HL-60 (cell line): ENCODE measurements at regions not wholly inside any gene's neighbourhood (a gene's known extent, or its start where the extent isn't known, plus 50 kb on each side); places are given as distances from the start of the nearest gene placed in this dataset.

Experiments used
- DNase-seq, 2 experiments: peaks; one replicate each; pipeline ENCODE4 v3.0.0-alpha.2; 2010 to 2020; ENCODE audit warnings: low read depth in 1 of 2, low spot score in 1 of 2
- H3K27ac ChIP-seq: fragments of 250-450 bp; sonication (Bioruptor Pico); replicated peaks from 2 replicates; pipeline ENCODE4 v1.5.1; 2020; ENCODE audit warnings: mild to moderate bottlenecking, moderate library complexity
- H3K27me3 ChIP-seq: fragments of 250-450 bp; sonication (Bioruptor Pico); 2 replicates; pipeline ENCODE4 v1.5.1; 2021; ENCODE audit warnings: mild to moderate bottlenecking, moderate library complexity; ENCODE audit not compliant: insufficient read depth, poor library complexity, severe bottlenecking
- H3K4me3 ChIP-seq: replicated peaks from 2 replicates; pipeline ENCODE4 v1.5.1; 2011; ENCODE audit warnings: mild to moderate bottlenecking, control low read depth, low read length; ENCODE audit not compliant: insufficient read depth
- CTCF ChIP-seq: IDR thresholded peaks from one replicate; pipeline ENCODE4 v1.5.1; 2011; ENCODE audit warnings: low read length, control low read depth, inconsistent platforms; ENCODE audit not compliant: insufficient read depth
- GABPA ChIP-seq: IDR thresholded peaks from 2 replicates; pipeline ENCODE4 v1.6.1; 2012; ENCODE audit warnings: low read depth
- POLR2AphosphoS5 ChIP-seq: IDR thresholded peaks from 2 replicates; pipeline ENCODE4 v1.6.1; 2012; ENCODE audit warnings: low read depth
- REST ChIP-seq: IDR thresholded peaks from 2 replicates; pipeline ENCODE4 v1.6.1; 2012; ENCODE audit warnings: low read depth; ENCODE audit not compliant: insufficient replicate concordance
- SPI1 ChIP-seq: IDR thresholded peaks from 2 replicates; pipeline ENCODE4 v1.6.1; 2012; ENCODE audit warnings: low read depth, mild to moderate bottlenecking, borderline replicate concordance

DNA sequence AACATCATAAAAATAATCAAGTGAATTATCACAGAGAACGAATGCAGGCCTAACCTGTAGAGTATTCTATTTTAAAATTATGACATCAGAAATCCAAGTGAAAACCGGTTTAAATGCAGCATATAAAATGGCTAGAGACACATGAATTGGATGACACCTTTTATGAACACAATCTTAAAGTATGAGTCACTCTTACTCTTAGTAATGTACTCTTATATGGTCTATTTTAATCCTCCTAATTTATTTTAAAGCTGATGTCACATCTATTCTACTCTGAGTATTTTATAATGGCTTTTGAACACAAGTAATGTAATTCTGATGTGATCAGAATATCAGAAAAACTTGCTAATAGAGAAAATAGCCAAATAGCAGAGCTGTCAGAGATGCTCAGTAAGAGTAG, 161.4 kb upstream of the RADX start:
- Histone ChIP-seq H3K27ac (no peak overlapping the region), H3K4me3 (no peak overlapping the region)
- DNase-seq: no peak

GRCh38 chrX:106451933-106452332, 159.8 kb upstream of the RADX start:
- Histone ChIP-seq H3K4me3 (no peak overlapping the region), H3K27me3 (no peaks in the 10 kb centered on the region), H3K27ac (no peak overlapping the region)
- TF ChIP-seq GABPA: no peak
- no peak for DNase-seq

More for the DNA sequence above, 161.4 kb upstream of the RADX start:
- H3K27me3 ChIP-seq: no peaks in the 10 kb centered on the region
- TF ChIP-seq GABPA: no peak
- no peak for TF ChIP-seq SPI1

GRCh38 chrX:106454991-106455390, 156.8 kb upstream of the RADX start:
- Histone ChIP-seq H3K27ac (no peak overlapping the region), H3K27me3 (no peaks in the 10 kb centered on the region), H3K4me3 (no peak overlapping the region)
- TF ChIP-seq POLR2AphosphoS5 (no peak), SPI1 (no peak), GABPA (no peak), CTCF (no peak), REST (no peak)
- DNase-seq: no peak

DNA sequence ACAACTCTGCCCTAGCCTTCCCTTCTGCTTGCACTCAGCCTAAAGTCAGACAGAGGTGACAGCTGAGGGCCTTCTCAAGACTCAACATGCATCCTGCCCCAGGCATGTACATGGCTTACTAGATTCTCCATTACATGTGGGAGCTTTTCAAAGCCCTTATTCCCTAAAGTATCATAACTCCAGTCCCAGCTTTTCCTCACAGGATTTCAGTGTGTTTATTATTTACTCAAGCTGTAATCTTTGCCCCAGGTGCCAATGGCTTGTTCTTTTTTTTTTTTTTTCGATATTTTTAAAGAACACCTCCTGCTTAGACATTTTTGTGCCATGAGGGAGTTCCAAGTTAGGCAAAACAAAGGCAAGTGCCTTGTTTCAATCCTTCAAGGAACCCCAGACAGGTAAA, 154.0 kb upstream of the RADX start:
- Histone ChIP-seq H3K4me3 (no peak overlapping the region), H3K27ac (no peak overlapping the region), H3K27me3 (no peaks in the 10 kb centered on the region)
- TF ChIP-seq REST: no peak
- TF ChIP-seq CTCF: no peak
- TF ChIP-seq SPI1: no peak
- TF ChIP-seq GABPA: no peak
- no peak for TF ChIP-seq POLR2AphosphoS5
- no peak for DNase-seq

DNA sequence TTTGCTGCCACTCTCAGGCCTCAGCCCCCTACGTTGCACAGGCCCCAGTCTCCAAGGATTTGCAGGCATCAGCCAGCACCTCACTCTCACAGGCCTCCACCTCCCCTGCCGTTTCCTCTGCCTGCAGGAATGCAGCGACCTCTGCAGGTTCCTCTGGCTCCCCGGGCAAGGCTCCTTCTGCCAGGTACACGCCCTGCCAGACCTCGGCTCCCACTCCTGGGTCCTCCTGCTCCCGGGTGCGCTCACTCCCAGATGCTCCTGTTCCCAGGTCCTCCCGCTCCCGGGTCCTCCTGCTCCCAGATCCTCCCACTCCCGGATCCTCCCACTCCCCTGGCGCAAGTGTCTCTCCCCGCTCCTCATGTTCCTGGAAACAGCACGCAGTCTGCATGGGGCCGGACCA, 144.4 kb upstream of the RADX start:
- Histone ChIP-seq H3K27ac (no peak overlapping the region), H3K4me3 (no peak overlapping the region), H3K27me3 (no peaks in the 10 kb centered on the region)
- no peak for TF ChIP-seq GABPA
- no peak for TF ChIP-seq CTCF
- TF ChIP-seq SPI1: no peak
- TF ChIP-seq REST: no peak
- TF ChIP-seq POLR2AphosphoS5: no peak
- no peak for DNase-seq
